ENCODE measurements at regions not wholly inside any gene's neighbourhood (a gene's known extent, or its start where the extent isn't known, plus 50 kb on each side); places are given as distances from the start of the nearest gene placed in this dataset.

DNA sequence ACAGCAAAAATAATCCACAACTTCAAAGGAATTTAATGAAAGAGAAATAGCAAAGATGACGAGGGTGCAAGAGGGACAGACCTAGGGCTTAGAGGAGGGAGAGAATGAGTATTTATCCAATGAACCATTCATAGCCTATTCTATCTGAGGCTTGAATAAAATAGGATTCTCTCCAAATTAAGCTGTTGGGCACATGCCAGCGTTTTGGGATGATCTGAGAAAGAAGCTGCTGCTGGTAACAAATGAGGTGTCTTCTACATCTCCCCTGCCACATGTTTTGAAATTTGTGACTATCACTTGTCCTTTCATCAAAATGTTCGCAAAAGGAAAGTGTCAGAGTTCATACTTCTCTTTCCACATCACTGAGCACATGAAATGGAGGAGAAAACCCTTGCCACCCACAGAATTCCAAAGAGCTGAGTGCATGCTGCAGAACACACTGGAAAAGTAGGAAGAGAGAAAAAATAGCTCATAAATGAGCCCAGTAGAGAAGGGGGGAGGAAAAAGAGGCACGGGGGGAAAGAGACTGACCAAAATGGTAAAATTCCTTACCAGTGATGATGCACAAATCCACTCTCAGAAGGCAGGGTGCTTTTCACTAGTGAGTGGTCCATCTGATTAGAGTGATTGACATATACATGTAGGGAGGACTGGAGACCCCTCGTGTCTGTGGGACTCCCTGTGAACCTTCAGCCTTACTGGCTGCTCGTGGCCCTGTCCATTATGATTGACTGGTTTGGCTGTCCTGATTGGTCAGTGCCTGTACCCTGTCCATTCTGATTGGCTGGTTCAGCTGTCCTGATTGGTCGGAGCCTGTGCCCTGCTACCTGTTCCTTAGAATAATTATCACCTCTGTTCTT is 180.5 kb downstream of the OGFRL1 start:
- intact Hi-C loops (cut with DNase I): no loop called here
- DNase-seq: peak in 2 of 42 donors; percentile 2 to 14

DNA sequence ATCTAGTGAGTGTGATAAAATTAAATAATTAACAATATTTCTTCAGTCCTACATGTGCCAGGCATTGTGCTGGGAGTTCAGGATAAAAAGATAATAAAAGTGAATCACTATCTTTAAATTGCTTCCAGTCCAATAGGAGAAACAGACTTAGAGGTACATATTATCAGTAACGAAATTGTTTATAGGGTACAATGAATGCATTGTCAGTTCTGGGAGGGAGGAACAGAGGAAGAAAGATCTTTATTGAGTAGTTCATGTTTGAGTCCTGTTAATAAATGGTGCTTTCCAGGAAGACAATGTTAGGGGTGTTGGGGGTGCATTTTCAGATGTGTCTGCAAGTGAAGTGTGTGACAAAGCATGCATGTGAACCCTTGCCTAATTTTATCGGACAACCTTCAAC is 183.1 kb downstream of the OGFRL1 start:
- intact Hi-C loops (cut with DNase I): no loop called here

DNA sequence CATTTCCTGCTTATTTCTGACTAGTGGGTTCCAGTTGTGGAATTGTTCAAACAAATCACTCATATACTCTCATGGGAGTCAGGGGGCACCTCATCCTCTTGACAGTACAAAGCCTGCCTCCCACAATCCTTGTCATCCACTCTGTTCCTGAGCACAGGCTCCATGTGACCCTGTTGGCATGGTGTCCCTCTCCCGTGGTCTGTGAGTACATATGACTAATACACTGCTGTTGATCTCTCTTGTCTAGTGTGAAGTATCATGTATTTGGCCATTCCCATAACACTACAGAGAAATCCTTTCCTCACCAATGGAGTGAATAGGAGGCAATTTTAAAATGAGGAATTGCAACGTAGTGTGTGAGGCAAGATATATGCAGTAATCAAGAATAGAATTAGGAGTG is 185.3 kb downstream of the OGFRL1 start:
- DNase-seq: no peak
- intact Hi-C loops (cut with DNase I): no loop called here

More for the DNA sequence above, 183.1 kb downstream of the OGFRL1 start:
- DNase-seq: no peak

DNA sequence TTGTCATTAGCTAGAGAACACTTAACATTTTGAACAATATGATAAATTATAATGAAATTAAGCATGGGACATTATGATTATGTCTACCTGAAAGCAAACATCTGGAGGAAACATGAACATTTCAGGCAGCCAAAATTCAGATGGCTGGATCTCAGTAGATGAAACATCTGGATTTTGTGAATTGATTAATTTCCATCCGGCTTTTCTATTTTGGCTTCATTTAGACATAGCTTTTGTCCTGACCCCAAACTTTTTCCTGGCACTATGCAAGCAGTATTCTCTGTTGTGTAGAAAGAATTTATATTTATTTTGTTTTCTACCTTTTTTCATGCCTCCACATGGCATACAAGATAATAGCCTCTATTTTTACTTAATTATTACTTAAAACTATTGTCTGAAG is 186.3 kb downstream of the OGFRL1 start:
- no peak for DNase-seq
- intact Hi-C loops (cut with DNase I): no loop called here

DNA sequence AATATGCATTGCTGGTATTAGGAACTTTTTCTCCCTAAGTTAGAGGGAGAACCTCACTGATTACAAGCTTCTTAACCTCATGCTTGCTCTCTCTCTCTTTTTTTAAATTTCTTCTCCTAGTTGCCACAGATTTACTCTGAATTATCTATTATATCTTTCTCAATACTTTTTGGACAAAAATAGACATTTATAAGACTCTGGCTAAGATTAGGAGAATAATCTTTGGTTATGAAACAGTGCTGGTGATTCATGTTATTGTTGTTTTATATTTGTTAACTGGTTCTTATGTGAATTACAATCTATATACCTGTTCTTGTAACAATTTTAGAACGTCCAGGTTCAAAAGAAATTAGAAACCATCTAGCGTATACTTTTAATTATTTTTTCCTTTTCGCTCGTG is 187.8 kb downstream of the OGFRL1 start:
- intact Hi-C loops (cut with DNase I): no loop called here

DNA sequence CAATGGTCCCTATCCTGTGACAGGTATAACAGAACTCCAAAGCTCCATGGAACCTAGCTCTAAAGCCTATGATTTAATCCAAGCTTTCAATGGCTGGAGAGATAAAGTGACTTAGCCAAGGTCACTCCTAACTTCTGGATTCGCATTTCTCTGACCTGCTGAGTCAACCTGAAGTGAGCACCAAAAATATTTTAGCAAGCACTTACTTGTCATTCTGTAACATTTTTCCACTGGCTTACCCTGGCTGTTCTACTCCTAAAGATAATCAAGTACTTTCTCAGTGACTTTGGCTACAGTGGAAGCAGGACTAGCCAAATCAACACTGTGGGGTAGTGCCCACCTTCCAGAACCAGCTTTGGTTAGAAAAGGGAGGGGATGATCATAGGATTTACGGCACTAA is 188.3 kb downstream of the OGFRL1 start:
- DNase-seq: no peak
- intact Hi-C loops (cut with DNase I): no loop called here

More for the DNA sequence above, 187.8 kb downstream of the OGFRL1 start:
- no peak for DNase-seq

DNA sequence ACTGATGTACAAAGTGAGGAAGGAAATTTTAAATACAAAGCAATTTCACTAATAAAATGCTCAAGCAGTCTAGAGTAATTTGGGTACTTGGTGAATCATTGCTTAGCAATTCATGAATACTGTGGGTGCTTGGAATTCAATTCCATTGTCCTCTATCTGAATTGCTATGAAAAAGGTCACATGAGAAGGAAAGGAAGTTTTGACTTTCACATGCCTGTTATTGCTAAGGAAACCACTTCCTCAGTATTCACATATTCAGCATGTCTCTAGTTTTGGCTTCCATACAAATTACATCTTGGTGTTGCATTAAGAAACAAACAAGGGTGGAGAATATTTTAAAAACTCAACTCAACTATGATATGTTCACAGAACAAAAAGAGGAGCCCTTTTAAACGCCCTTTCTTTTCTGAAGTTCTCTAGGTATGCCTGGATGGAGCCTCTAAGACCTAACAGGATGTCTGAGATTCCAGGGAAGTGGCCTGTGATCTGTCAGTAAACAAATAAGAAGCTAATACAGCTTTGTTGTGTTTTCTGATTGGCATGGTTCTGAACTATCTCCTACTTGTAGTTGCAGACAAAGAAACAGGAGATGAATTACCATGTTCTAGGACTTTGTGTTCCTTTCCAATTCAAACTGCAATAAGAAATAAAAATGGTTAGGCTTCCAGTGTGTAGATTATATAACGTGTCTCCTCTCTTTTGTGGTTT is 190.4 kb downstream of the OGFRL1 start:
- intact Hi-C loops (cut with DNase I): no loop called here
- DNase-seq: no peak

DNA sequence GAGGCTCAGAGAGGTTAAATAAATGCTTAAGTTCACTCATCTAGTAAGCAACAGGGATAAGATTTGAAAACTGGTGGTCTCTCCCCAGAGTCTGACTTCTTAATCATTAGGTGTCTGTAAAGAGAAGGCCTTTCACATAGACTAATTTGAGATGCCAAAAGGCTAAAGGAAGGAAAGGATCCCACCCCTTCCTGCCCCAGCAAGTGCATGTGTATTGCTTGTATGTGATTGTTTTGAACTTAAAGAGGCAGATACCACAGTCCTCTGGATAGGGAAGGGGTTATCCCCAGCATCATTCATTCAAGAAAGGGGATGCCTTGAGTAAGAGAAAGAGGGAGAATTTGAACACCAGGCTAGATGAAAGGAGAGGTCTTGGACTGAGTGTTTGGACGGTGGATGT is 192.0 kb downstream of the OGFRL1 start:
- intact Hi-C loops (cut with DNase I): no loop called here

DNA sequence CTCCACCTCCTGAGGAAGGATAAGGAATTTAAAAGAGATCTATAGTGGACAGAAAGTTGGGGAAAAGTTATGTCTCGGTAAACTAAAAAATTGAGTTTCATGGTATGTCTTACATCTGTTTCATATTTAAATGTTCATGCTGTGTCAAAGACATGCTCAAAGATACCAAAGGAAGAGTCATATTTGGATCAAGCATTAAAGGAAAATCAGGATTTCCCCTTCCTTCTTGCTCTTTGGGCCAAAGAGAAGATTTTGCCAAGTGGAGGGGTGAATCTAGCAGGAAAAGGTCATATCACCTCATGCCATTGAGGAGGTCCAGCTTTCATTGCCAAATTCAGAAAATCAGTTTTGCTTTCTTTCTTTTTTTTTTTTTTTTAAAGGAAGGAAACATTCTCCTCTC is 192.4 kb downstream of the OGFRL1 start:
- DNase-seq: no peak
- intact Hi-C loops (cut with DNase I): no loop called here

More for the DNA sequence above, 192.0 kb downstream of the OGFRL1 start:
- no peak for DNase-seq

DNA sequence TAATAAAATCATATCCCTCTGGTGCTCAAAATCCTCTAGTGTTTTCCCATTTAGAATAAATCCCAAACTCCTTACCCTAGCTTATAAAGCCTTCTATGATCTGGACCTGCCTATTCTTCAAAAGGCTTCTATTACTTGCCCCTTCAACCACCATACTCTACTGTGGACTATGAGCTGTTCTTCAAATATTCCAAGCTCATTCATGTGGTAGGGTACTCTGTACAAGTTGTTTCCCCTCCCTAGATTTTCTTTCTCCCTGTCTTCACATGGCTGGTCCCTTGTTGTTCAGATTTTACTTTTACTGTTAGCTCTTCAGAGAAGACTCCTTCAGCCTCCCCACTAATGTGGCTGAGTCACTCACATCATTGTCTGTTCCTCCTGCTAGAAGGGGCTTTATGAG is 193.2 kb downstream of the OGFRL1 start:
- intact Hi-C loops (cut with DNase I): no loop called here
- no peak for DNase-seq

DNA sequence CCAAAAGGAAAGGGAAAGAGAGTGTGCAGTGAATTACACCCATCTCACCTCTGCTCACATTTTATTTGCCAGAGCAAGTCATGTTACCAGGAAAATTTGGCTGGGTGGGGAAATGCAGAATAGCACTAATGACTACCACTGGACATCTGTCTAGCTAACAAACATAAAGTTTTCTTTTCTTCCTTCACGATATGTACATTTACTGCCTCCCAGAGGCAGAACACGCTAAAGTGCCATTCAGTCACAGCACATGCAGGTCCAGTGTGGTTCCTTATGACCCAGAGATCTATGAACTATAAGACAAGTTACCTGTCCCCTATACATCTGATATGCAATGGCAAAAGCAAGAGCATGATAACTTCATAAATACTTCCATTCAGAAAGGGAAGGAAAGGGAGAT is 194.1 kb downstream of the OGFRL1 start:
- peak in 1 of 42 donors; percentile 11 for DNase-seq
- intact Hi-C loops (cut with DNase I): no loop called here

DNA sequence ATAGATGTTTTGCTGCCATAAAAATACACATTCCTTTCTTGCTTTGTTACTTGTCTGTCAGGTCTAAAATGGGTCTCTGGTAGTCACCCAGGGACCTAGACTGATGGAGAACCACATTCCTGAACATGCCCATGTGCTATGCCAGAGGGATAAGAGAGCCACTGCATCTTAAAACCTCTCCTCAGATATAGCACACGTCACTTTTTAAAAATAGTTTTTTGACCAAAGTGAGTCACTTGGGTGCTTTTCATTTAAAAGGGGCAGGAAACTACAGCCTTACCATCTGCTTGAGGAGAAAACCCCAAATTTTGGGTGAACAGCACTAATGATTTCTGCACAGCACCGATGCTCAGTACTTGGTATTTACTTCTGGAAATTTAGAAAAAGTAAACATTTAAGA is 197.8 kb downstream of the OGFRL1 start:
- no peak for DNase-seq
- intact Hi-C loops (cut with DNase I): no loop called here

DNA sequence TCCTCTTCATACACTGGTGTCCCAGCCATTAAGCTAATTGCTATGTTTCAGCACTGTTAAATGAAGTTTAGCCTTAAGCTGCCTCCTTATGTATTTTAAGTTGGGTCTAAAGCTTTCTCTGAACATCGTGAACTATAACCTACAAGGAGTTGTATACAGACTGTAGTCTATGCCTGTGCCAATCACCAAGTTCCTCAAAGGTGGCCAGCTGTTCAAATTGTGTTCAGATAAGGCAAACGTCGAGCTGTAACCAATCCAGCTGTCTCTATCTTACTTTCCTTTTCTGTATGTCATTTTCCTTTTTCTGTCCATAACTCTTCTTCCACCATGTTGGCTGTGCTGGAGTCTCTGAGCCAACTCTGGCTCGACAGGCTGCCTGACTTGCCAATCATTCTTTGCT is 199.6 kb downstream of the OGFRL1 start:
- intact Hi-C loops (cut with DNase I): no loop called here
- no peak for DNase-seq

DNA sequence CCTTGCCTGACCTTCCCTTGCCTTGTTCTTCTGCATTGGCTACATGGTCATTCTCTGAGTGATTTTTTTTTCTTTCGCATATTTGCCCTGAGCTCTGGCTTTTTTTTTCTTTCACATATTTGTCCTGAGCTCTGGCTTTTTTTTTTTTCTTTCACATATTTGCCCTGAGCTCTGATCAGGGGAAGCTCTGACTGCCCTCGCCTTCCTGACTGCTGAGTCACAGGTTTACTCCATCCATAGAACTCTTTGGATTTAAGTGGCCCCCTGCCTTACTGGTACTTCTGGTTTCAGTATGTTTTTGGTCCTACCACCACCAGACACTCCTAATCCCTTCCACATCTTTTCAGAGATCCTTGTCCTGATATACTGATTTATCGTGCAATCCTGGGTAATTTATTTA is 201.1 kb downstream of the OGFRL1 start:
- no peak for DNase-seq
- intact Hi-C loops (cut with DNase I): no loop called here

DNA sequence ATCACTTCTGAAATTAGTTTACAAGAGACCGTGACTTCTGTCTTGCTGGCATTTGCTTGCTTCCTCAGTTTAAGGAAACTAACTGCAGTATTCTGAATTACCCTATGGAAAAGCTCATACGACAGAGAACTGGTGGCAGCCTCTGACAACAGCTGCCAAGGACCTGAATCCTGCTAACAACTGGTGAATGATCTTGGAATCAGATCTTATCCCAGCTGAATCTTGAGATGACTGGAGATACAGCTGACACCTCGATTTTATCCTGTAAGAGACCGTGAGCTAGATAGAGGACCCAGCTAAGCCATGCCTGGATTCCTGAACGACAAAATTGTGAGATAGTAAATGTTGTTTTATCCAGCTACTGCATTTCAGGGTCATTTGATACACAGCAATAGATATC is 202.3 kb downstream of the OGFRL1 start:
- intact Hi-C loops (cut with DNase I): no loop called here
- no peak for DNase-seq

DNA sequence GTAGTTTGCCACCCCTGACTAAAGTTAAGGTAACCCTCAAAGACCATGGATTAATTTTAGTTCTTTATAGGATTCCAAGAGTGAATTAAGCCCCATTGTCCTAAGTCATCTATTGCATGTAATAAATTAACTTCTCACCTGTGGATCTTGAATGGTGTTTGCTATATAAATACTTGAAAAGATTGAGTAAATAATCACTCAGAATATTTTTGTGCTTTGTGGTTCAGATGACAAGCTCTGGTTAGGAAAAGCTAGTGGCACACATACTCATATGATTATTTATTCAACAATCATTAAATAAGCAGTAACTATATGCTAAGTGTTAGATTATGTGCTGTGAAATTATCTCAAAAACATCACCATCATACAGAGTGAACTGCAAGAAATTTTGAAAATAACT is 203.2 kb downstream of the OGFRL1 start:
- DNase-seq: no peak
- intact Hi-C loops (cut with DNase I): no loop called here

DNA sequence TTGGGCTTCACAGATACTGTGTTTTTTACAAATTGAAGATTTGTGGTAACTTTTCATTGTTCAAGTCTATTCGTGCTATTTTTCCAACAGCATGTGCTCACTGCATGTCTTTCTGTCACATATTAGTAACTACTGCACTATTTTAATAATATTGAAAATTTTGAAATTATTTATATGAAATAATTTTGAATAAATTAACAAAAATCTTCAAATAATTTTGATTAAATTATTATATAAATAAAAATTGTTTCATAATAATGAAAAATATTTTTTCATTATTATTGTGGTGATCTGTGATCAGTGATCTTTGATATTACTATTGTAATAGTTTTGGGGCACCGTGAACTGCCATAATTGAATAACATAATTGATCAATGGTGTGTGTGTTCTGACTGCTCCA is 204.1 kb downstream of the OGFRL1 start:
- intact Hi-C loops (cut with DNase I): no loop called here

DNA sequence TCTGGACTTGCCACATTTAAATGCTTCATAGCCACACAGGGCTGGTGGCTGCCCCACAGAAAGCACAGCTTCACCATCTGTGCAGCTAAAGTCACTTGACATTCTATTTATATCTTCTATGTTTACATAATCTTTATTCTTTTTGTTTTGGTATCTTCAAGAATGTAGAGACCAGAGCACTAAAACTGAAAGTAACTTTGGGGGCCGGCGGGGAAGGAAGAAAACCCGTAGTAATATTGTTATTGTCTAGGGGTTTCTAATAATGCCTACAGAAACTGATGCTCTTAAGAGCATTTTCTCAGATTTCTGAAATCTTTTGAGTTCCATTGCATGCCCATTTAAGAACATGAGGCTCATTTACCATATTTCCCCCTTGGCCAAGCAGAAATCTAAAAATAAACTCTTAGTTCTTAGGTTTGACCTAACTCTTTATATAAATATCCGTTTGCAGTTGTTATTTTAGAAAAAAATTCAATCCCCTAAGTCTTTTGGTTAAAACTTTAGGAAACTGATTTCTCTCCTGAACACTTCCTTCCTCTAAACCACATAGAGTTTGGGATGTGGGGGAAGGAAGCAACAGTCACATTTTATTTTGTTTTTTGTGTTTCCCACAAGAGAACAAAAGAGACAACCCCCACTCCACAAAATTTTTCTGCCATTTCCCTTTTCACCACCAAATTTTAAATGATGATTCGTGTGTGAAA is 207.6 kb downstream of the OGFRL1 start:
- DNase-seq: no peak
- intact Hi-C loops (cut with DNase I): no loop called here

More for the DNA sequence above, 204.1 kb downstream of the OGFRL1 start:
- no peak for DNase-seq

DNA sequence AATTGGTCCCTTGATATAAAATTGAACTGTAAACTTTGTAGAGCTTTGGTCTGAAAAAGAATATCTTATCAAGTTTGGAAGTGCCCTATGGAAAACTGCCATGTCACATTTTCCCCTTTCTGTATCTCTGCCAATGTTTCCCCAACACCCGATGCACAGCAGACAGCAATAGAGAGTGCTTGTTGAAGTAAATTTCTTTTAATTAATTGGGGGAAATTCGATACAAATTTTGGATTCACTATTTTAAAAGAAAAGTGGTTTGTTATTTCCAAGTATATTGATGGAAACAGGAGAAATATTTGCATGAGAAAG is 208.1 kb downstream of the OGFRL1 start:
- intact Hi-C loops (cut with DNase I): no loop called here

DNA sequence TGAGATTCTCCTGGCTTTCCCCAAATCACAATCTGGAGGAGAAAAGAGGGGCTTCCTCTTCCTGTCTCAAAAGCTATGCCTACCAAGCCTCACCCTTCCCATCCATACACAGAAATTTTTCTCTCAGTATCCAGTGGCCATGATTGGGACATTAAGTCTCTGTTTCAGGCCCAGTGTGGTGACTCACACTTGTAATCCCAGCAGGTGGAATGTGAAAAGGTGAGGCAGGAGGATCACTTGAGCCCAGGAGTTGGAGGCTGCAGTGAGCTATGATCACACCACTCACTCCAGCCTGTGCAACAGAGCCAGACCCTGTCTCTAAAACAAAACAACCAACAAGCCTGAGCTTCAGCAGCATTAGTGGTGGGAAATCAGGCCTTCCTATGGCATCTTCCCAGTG is 210.0 kb downstream of the OGFRL1 start:
- DNase-seq: no peak
- intact Hi-C loops (cut with DNase I): no loop called here

More for the DNA sequence above, 208.1 kb downstream of the OGFRL1 start:
- DNase-seq: no peak
